K562 (cell line): ENCODE measurements at regions not wholly inside any gene's neighbourhood (a gene's known extent, or its start where the extent isn't known, plus 50 kb on each side); places are given as distances from the start of the nearest gene placed in this dataset.

ENCODE experiments used
- ATAC-seq: fragments of 200-7000 bp; cut with Tn5 transposase; 3 replicates; pipeline ENCODE4 v1.9.1; 2020; ENCODE audit warnings: moderate library complexity
- BruUV-seq: library from RNA; stranded (reverse); fragments of 400-500 nt; replicated peaks from 2 replicates; lab custom pipeline; 2021; lab: Mats Ljungman, UMichigan
- CTCF ChIA-PET: fragments of 300-600 bp; formaldehyde crosslinking; extraction: SDS; loops from one replicate; lab custom pipeline; 2021; ENCODE audit warnings: low intra/inter-chr PET ratio; lab: Yijun Ruan, JAX
- POLR2A ChIA-PET: fragments of 300-600, 350-650 bp; sonication (Branson Sonifier 250); formaldehyde crosslinking; extraction: SDS; loops from one replicate; lab custom pipeline; 2021; ENCODE audit warnings: antibody characterized with exemption, inconsistent platforms; lab: Yijun Ruan, JAX
- DNase-seq, 4 experiments: peaks; one replicate each; pipeline versions ENCODE4 v3.0.0 to v3.0.0-alpha.2; 2011 to 2018; ENCODE audit warnings: low spot score in 3 of 4, mixed read lengths in 3 of 4; ENCODE audit errors: extremely low read depth in 1 of 4
- FAIRE-seq: peaks from 2 replicates; lab custom pipeline; 2011; peaks lifted over from hg19 to GRCh38; lab: Jason Lieb, UNC
- H2AFZ ChIP-seq: 2 replicates; pipeline ENCODE4 v1.6.0; 2011; ENCODE audit warnings: low read depth, low read length, control low read depth, inconsistent platforms
- H3K27ac ChIP-seq: fragments of 200-600 bp; 3 replicates; pipeline ENCODE4 v1.8.0; 2011; ENCODE audit warnings: low read depth, mild to moderate bottlenecking, control low read depth, inconsistent platforms, low read length, moderate library complexity, mixed read lengths; ENCODE audit errors: extremely low read depth
- H3K27me3 ChIP-seq, 2 experiments: fragments of 300-600 bp in 1 of 2; 2 replicates in 1 of 2; 3 replicates in 1 of 2; pipeline versions ENCODE4 v1.6.0 to v1.8.0; 2011; ENCODE audit warnings: inconsistent platforms in 2 of 2, low read length in 2 of 2, mild to moderate bottlenecking in 1 of 2, mixed read lengths in 1 of 2, moderate library complexity in 1 of 2; ENCODE audit not compliant: control insufficient read depth in 2 of 2, insufficient read depth in 2 of 2
- H3K36me3 ChIP-seq: fragments of 300-600 bp; 3 replicates; pipeline ENCODE4 v1.8.0; 2011; ENCODE audit warnings: mild to moderate bottlenecking, low read length, inconsistent platforms; ENCODE audit not compliant: control insufficient read depth, insufficient read depth
- H3K4me1 ChIP-seq, 2 experiments: fragments of 200-600 bp in 1 of 2; replicated peaks in 1 of 2; 2 replicates in 1 of 2; 3 replicates in 1 of 2; pipeline versions ENCODE4 v1.5.1 to v1.8.0; 2011; ENCODE audit warnings: inconsistent platforms in 2 of 2, low read length in 2 of 2, mild to moderate bottlenecking in 1 of 2, mixed read lengths in 1 of 2, moderate library complexity in 1 of 2; ENCODE audit not compliant: control insufficient read depth in 2 of 2, insufficient read depth in 2 of 2
- H3K4me2 ChIP-seq: 2 replicates; pipeline ENCODE4 v1.6.1; 2011; ENCODE audit warnings: low read length, control low read depth, inconsistent platforms, mixed read lengths; ENCODE audit not compliant: insufficient read depth
- H3K4me3 ChIP-seq: fragments of 200-600 bp; sonication (generic), shearing (Covaris generic); 2 replicates; pipeline ENCODE4 v1.5.1; 2016; ENCODE audit warnings: control low read depth, inconsistent platforms
- H3K79me2 ChIP-seq: fragments of 200-600 bp; 3 replicates; pipeline ENCODE4 v1.8.0; 2011; ENCODE audit warnings: low read length, inconsistent platforms; ENCODE audit not compliant: control insufficient read depth, insufficient read depth
- H3K9ac ChIP-seq, 2 experiments: 2 replicates each; pipeline versions ENCODE4 v1.6.0 to v1.6.1; 2011; ENCODE audit warnings: low read depth in 2 of 2, low read length in 2 of 2, control low read depth in 1 of 2, inconsistent platforms in 1 of 2, mild to moderate bottlenecking in 1 of 2, mixed read lengths in 1 of 2; ENCODE audit not compliant: insufficient read depth in 1 of 2
- H3K9me1 ChIP-seq: one replicate; pipeline ENCODE4 v1.6.0; 2011; ENCODE audit warnings: inconsistent platforms, mild to moderate bottlenecking, low read length, moderate library complexity; ENCODE audit not compliant: control insufficient read depth, insufficient read depth
- H3K9me3 ChIP-seq: replicated peaks from 2 replicates; pipeline ENCODE4 v1.5.1; 2011; ENCODE audit warnings: low read depth, low read length, inconsistent platforms; ENCODE audit not compliant: control insufficient read depth, insufficient read depth
- H4K20me1 ChIP-seq: replicated peaks from 2 replicates; pipeline ENCODE4 v1.6.1; 2011; ENCODE audit warnings: low read length, inconsistent platforms, mixed read lengths; ENCODE audit not compliant: control insufficient read depth, insufficient read depth
- CBX8 ChIP-seq: fragments of 200-600 bp; sonication (generic); IDR thresholded peaks from 2 replicates; pipeline ENCODE4 v1.6.1; 2012; ENCODE audit warnings: borderline replicate concordance, mixed run types, low read depth, mild to moderate bottlenecking, moderate library complexity, mixed read lengths, low read length, control low read depth, inconsistent platforms; ENCODE audit not compliant: poor library complexity, severe bottlenecking; ENCODE audit errors: extremely low read depth
- CCAR2 ChIP-seq: fragments of 200-400 bp; formaldehyde crosslinking; IDR thresholded peaks from 2 replicates; pipeline ENCODE4 v1.6.1; 2017; ENCODE audit warnings: mild to moderate bottlenecking, low read depth, low read length
- CREB1 ChIP-seq, 2 experiments: sonication (generic) in 1 of 2; formaldehyde crosslinking in 1 of 2; IDR thresholded peaks; 2 replicates each; pipeline versions ENCODE4 v1.6.1 to v1.8.0; 2012 to 2022; ENCODE audit warnings: inconsistent platforms in 1 of 2, mild to moderate bottlenecking in 1 of 2, missing genetic modification reagents in 1 of 2, moderate library complexity in 1 of 2
- ELF2 ChIP-seq: fragments of 250-450 bp; sonication (Bioruptor Pico); IDR thresholded peaks from 2 replicates; pipeline ENCODE4 v1.5.0; 2021; ENCODE audit warnings: mild to moderate bottlenecking
- NFIX ChIP-seq: fragments of 250-450 bp; sonication (Bioruptor Pico); IDR thresholded peaks from 2 replicates; pipeline ENCODE4 v1.4.0; 2020; ENCODE audit warnings: low read depth, mild to moderate bottlenecking, moderate library complexity
- NR2C2 ChIP-seq, 2 experiments: fragments of 200-800 bp in 1 of 2; sonication (Bioruptor generic) in 1 of 2; sonication (generic) in 1 of 2; formaldehyde crosslinking in 1 of 2; IDR thresholded peaks; 2 replicates each; pipeline versions ENCODE4 v1.6.1 to v1.8.0; 2016 to 2022; ENCODE audit warnings: mild to moderate bottlenecking in 1 of 2, missing compliant biosample characterization in 1 of 2, missing genetic modification characterization in 1 of 2, missing genetic modification reagents in 1 of 2
- PHB2 ChIP-seq: fragments of 450-650 bp; IDR thresholded peaks from 2 replicates; pipeline ENCODE4 v1.6.1; 2017; ENCODE audit warnings: low read depth
- PTBP1 ChIP-seq: fragments of 200-400 bp; formaldehyde crosslinking; IDR thresholded peaks from 2 replicates; pipeline ENCODE4 v1.6.1; 2017; ENCODE audit warnings: low read depth, low read length
- SP2 ChIP-seq: IDR thresholded peaks from 2 replicates; pipeline ENCODE4 v1.6.1; 2011; ENCODE audit warnings: mild to moderate bottlenecking, low read depth, low read length, moderate library complexity; ENCODE audit not compliant: poor library complexity, severe bottlenecking; ENCODE audit errors: extremely low read depth
- ZBED1 ChIP-seq: IDR thresholded peaks from 2 replicates; pipeline ENCODE4 v1.6.1; 2014
- ZBTB12 ChIP-seq: fragments of 250-450 bp; sonication (Bioruptor Pico); IDR thresholded peaks from 2 replicates; pipeline ENCODE4 v1.4.0; 2020
- ZBTB49 ChIP-seq: sonication (generic); formaldehyde crosslinking; IDR thresholded peaks from 2 replicates; pipeline ENCODE4 v1.8.0; 2022; ENCODE audit warnings: missing genetic modification reagents, mild to moderate bottlenecking, borderline replicate concordance
- ZC3H11A ChIP-seq: IDR thresholded peaks from 2 replicates; pipeline ENCODE4 v1.6.1; 2012; ENCODE audit warnings: low read depth, low read length, improper control_type of control experiment
- ZNF143 ChIP-seq: sonication (generic); formaldehyde crosslinking; IDR thresholded peaks from 2 replicates; pipeline ENCODE4 v1.9.0; 2022; ENCODE audit warnings: mild to moderate bottlenecking, missing genetic modification reagents
- ZNF146 ChIP-seq: IDR thresholded peaks from one replicate; pipeline ENCODE4 v1.6.1; 2018; ENCODE audit warnings: missing compliant biosample characterization; ENCODE audit not compliant: unreplicated experiment
- ZNF561 ChIP-seq: fragments of 450-650 bp; formaldehyde crosslinking; conservative IDR thresholded peaks from 2 replicates; pipeline ENCODE4 v1.4.0; 2020; ENCODE audit warnings: mild to moderate bottlenecking, moderate library complexity
- ZNF766 ChIP-seq: fragments of 200-800 bp; sonication (Bioruptor generic); conservative IDR thresholded peaks from 2 replicates; pipeline ENCODE4 v1.6.1; 2016; ENCODE audit warnings: missing genetic modification characterization, missing compliant biosample characterization
- WGBS: fragments of 100-300 bp; shearing (Covaris generic); methylation state at CpG from one replicate; pipeline ENCODE4 v1.1.6; 2016; ENCODE audit warnings: low coverage, mixed read lengths; ENCODE audit not compliant: insufficient coverage; ENCODE audit errors: missing lambda C conversion rate; 5-methylcytosine and 5-hydroxymethylcytosine counted together
- in situ Hi-C: fragments of 300-500 bp; cut with MboI; formaldehyde crosslinking; loops from 4 replicates; pipeline ENCODE4 v1.15.0; 2018; ENCODE audit warnings: inconsistent platforms, mixed read lengths
- intact Hi-C: fragments of 100-400 bp; cut with micrococcal nuclease; formaldehyde crosslinking; loops from 2 replicates; pipeline ENCODE4 v1.14.2; 2022

GRCh38 chr7:84502239-84502638, 307.6 kb upstream of the SEMA3A start:
- Histone ChIP-seq H3K4me1 (no peaks in the 10 kb centered on the region), H3K79me2 (no peaks in the 10 kb centered on the region), H3K9me3 (no peaks in the 10 kb centered on the region), H2AFZ (no peak overlapping the region), H3K4me3 (no peak overlapping the region), H3K27ac (no peak overlapping the region), H4K20me1 (no peaks in the 10 kb centered on the region), H3K27me3 (no peaks in the 10 kb centered on the region), H3K36me3 (no peaks in the 10 kb centered on the region), H3K4me2 (no peak overlapping the region), H3K9me1 (no peaks in the 10 kb centered on the region), H3K9ac (no peak overlapping the region)
- no TSS peak for BruUV-seq
- DNase-seq (no peak), FAIRE-seq (no peak), ATAC-seq (no peak)
- intact Hi-C loops = no loop called here
- in situ Hi-C loops = no loop called here
- ChIA-PET CTCF (no interaction called here), POLR2A (no interaction called here)
- 0% methylated on average over 1 of the region's 1 CpG for WGBS
- TF ChIP-seq PTBP1 (no peak), ZC3H11A (no peak), NR2C2 (CRISPR knock-in tag; IDR thresholded peaks at IDR 0.05) (no peak), NR2C2 (tag; IDR thresholded peaks at IDR 0.05) (no peak), ZNF143 (CRISPR knock-in tag) (no peak), SP2 (no peak), ZNF561 (no peak), CCAR2 (no peak), ZBTB49 (CRISPR knock-in tag) (no peak), ZNF766 (CRISPR knock-in tag) (no peak), ZBTB12 (CRISPR knock-in tag) (no peak), ELF2 (CRISPR knock-in tag) (no peak), PHB2 (no peak), CBX8 (no peak), ZNF146 (CRISPR knock-in tag) (no peak), ZBED1 (no peak), CREB1 (IDR thresholded peaks at IDR 0.05) (no peak), CREB1 (CRISPR knock-in tag; IDR thresholded peaks at IDR 0.05) (no peak), NFIX (CRISPR knock-in tag) (no peak)
